GM12864 (cell line): ENCODE measurements at regions not wholly inside any gene's neighbourhood (a gene's known extent, or its start where the extent isn't known, plus 50 kb on each side); places are given as distances from the start of the nearest gene placed in this dataset.

ENCODE experiments used
- DNase-seq: peaks from one replicate; pipeline ENCODE4 v3.0.0-alpha.2; 2011; ENCODE audit warnings: low read depth
- H3K4me3 ChIP-seq: 2 replicates; pipeline ENCODE4 v1.5.1; 2011; ENCODE audit warnings: mild to moderate bottlenecking, low read depth, low read length, control low read depth
- TF ChIP-seq, protein P1 (sequence below): IDR thresholded peaks from 2 replicates; pipeline ENCODE4 v1.5.1; 2011; ENCODE audit warnings: low read depth, mild to moderate bottlenecking, moderate library complexity, low read length, control low read depth, inconsistent platforms; ENCODE audit errors: missing control alignments

DNA sequence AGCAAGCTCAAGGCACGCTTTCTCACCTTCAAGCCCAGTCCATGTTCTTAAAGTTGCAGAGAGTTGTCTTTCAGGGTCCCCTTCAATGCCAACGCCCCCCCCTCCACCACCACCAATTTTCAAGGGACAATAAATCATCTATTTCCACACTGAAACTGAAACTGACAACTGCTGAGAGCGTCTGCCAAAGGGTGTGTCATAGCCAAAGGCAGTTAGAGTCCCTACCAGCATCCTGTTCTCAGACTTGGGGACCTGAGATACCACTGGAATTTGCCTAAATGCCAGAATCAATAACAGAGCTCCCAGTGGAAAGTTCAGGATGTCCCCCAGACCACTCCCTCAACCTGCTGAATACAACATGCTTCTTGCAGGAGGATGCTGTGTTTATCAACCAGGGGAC lies 133.2 kb upstream of the SOX9 start:
- no peak overlapping the region for H3K4me3 ChIP-seq
- DNase-seq: no peak
- TF ChIP-seq, protein P1, sequence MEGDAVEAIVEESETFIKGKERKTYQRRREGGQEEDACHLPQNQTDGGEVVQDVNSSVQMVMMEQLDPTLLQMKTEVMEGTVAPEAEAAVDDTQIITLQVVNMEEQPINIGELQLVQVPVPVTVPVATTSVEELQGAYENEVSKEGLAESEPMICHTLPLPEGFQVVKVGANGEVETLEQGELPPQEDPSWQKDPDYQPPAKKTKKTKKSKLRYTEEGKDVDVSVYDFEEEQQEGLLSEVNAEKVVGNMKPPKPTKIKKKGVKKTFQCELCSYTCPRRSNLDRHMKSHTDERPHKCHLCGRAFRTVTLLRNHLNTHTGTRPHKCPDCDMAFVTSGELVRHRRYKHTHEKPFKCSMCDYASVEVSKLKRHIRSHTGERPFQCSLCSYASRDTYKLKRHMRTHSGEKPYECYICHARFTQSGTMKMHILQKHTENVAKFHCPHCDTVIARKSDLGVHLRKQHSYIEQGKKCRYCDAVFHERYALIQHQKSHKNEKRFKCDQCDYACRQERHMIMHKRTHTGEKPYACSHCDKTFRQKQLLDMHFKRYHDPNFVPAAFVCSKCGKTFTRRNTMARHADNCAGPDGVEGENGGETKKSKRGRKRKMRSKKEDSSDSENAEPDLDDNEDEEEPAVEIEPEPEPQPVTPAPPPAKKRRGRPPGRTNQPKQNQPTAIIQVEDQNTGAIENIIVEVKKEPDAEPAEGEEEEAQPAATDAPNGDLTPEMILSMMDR: no peak

DNA sequence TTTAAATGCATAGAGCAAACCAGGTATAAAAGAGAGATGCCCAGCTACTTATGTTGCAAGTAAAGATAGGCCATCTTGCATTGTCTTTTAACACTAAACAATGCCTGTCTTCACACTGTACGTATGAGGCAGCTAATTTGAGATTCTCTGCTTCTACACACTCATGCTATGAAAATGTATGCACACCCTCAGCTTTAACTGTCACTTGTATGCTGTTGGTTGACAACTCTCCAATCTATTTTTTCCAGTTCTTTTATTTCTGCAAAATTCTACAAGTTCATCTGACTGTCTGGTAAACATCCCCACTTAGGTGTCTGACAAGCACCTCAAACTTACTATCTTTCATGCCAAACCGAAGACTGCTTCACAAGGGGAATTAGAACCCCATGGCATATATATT lies 131.7 kb upstream of the SOX9 start:
- TF ChIP-seq, protein P1: no peak
- no peak for DNase-seq
- no peak overlapping the region for H3K4me3 ChIP-seq

DNA sequence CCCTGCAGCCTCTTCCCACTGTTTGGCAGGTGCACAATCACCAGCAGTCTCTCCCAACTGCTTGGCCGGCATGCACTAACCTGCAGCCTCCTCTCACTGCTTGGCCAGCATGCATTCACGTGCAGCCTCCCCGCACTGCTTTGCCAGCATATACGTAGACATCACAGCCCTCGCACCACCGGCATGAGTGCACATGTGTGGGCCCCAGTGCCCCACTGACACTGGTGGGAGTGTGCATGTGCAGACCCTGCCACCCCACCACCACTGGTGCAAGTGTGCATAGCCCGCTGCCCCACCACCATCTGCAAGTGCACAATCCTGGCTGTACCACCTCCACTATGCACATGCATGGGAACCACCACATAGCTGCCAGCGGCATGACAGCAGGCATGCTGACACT lies 127.5 kb upstream of the SOX9 start:
- TF ChIP-seq, protein P1: no peak
- no peak overlapping the region for H3K4me3 ChIP-seq
- no peak for DNase-seq

DNA sequence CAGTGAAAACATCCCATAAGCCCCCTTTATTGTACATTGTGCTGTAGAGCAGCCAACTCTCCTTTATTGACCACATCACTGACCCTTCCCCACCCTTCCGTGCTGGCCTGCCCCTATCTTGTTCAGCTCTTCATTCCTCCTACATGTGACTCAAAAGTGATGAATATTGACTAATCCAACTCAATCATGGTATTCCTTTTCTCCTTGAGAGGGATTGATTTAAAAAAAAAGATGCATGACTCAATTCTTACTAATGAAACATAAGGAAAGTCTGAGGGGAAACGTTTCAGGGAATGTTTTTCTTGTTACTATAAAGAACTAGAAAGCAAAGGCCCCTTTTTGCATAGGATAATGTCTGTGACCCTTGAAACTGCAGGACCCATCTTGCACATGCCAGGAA lies 125.2 kb upstream of the SOX9 start:
- H3K4me3 ChIP-seq: no peak overlapping the region
- TF ChIP-seq, protein P1: no peak
- no peak for DNase-seq

DNA sequence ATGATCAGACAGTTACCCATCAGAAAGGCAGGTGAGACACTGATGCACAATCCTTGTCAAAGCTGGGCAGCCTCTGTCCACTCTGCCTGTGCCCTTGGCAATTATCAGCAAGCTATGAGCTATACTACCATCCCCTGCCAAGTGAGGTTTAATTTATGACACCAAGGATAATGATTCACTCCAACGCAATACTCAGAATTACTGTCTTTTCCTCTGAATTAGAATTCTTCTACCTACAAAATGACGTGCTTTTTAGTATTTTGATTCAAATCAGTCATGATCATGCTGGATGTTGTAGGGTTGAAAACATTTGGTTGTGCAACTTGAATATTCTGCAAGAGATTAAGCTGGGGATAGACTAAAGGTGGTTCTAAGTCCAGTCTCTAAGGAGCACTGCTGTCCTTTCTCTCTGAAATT lies 116.8 kb upstream of the SOX9 start:
- H3K4me3 ChIP-seq: no peak overlapping the region
- TF ChIP-seq, protein P1: no peak
- no peak for DNase-seq

DNA sequence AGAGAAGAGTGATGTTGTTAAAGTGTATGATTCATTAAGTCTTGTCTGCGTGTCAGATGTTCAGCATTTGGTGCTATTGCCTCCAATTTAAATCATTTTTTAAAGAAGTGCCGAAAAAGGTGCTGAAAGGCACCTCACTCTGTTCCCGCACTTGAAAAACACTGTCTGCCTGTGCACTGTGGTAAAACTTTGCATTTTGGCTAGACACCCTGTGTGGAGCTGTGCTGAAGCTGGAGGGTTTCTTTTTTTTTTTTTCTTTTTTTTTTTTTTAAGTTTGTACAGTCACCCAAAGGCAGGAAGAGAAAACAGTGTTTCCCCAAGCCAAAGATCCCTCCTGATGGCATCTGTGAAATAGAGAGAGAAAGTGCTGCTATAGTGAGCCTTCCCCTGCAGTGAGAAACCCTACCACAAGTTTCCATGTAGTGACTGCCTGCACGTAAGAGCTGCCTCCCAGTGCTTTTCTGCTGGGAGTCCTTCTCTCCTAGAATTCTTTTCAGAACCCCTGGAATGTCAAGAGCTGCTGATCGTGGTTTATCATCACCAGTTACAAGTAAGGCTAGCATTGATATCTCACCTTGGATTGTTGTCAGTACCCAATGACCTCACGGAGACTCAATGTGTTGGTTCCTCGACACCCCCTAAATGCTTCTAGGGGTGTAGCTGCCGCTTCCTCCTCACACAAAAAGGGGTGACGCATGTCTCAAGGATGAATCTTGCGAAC lies 116.0 kb upstream of the SOX9 start:
- TF ChIP-seq, protein P1: no peak
- H3K4me3 ChIP-seq: no peak overlapping the region; the same call in 1 of the 2 replicates
- peak; percentile 27 for DNase-seq
